CD4-positive, alpha-beta T cell treated with Interleukin-17A for 1 hour (primary cell): ENCODE measurements at regions not wholly inside any gene's neighbourhood (a gene's known extent, or its start where the extent isn't known, plus 50 kb on each side); places are given as distances from the start of the nearest gene placed in this dataset.
"Not testable (repeated sequence)": the region's sequence is repeated elsewhere in the genome, so short reads cannot be mapped to it uniquely, and the experiment has no call there.

ENCODE experiments used
- DNase-seq: peaks from one replicate; pipeline ENCODE4 v3.0.0-alpha.2; 2020

DNA sequence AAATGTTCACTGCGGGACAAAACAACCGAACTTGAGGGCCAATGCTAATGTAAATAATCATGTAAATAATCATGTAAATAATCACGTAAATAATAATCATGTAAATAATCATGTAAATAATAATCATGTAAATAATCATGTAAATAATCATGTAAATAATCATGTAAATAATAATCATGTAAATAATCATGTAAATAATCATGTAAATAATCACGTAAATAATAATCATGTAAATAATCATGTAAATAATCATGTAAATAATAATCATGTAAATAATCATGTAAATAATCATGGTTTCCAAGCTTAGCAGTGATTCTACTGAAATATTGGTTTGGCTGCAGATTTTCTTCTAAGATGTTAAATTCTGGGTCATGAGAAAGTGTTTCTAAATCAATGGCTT is 507.1 kb downstream of the ZNF516 start:
- DNase-seq: not testable (repeated sequence)

DNA sequence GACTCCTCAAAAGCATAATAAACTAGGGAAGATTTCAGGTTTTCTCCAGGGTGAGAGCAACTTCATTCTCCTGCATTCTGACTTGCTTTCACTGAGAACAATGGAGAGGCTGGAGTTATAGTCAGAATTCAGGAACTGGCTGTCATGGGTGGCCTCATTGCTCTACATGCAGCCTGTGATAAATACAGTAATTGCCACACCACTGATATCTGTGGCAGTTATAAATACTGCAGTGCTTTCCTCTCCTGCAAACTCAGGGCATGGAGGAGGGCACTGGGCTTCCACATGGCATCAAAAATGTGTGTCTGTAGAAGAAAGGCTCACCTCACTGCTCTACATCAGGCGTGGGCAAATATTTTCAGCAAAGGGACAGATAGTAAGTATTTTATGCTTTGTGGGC is 510.2 kb downstream of the ZNF516 start:
- no peak for DNase-seq

DNA sequence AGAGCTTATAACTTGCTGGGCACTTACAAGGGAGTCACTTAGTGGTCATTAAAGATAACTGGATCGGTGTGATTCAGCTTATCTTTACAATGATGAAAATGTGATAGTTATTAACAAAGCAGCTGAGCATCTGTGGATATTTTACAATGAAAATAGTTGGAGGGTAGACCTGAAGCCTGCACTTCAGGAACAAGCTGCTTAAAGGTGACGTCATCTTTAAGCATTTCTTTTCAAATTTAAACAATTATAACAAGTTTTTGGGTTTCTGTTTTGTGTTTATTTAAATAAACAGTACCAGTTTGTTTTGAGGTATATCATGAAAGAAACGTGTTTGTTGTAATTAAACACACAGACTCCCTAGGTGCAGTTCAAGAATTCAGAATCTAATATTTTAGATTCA is 513.9 kb downstream of the ZNF516 start:
- no peak for DNase-seq

DNA sequence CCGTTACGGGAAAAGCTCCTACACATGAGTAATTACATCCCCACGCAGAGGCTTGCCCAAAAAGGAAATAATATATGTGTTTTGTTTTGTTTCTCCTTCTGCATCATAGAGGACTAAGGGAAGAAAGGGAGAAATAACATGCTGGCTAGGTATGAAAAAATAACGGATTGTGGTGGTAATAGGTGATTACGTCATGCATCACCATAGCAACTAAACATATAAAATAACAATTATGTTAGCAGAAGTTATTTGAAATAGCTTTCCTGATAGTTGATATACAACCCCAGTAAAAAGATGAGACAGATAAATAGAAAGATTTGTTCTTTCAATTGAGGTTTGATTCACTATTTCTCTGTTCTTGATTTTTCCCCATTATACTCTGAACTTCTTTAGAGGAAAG is 518.0 kb downstream of the ZNF516 start:
- no peak for DNase-seq

DNA sequence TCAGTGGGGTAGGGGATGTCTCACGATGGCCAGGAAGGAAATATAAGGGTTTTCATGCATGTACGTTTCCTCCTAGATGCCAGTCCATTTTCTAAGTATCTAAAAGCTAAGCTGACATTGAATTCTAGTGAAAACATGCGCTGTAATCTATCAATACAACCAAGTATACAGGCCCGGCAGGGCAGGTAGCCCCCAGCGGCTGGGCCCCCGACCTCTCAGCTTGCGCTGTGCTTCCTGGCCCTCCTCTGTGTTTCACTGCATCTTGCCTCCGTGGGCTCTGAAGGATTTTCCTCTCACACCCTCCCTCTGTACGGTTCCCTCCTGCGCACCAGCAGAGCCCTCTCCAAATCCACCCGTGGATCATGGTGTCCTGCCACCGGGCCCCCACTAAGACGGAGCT is 524.8 kb downstream of the ZNF516 start:
- DNase-seq: no peak

DNA sequence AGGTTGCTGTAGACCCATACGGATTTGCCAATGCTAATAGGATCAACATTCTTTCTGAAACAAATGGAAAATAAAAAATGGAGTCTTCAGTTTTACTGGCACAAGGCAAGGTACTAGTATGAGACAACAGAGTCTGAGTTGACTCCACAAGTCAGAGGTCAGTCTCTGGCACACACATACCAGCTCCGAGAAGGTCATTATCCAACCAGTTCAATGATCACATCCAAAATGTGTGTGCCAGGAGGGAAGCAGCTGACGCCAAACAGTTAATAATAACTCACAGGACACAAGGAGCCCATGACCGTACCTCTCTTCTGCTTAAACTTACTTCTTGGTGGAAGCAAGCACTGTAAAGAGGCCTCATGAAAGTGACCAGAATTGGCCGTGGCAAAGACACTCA is 528.6 kb downstream of the ZNF516 start:
- no peak for DNase-seq

DNA sequence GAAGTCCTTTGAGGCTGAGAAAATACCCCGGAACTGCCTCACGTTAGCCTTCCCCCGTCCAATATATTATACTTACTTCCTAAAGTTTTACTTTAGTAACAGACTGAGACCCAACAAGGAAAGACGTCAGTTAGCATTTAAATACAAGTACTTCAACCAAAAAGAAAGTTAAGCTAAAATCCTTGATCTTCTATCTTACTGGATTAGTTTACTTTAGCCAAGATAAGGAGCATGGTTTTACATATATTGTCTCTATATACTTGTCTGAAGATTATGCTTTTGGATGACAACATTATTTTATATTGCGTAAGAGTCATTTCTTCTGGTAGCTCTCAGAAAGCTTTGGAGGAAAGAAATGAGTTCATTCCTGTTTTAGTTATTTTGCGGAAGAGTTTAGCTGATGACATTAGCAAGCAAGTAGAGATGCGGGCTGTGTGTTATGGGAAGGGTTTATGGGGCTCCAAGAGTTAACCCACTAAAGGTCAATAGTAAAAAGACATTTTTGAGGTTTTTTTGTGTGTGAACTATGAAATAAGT is 532.9 kb downstream of the ZNF516 start:
- no peak for DNase-seq

DNA sequence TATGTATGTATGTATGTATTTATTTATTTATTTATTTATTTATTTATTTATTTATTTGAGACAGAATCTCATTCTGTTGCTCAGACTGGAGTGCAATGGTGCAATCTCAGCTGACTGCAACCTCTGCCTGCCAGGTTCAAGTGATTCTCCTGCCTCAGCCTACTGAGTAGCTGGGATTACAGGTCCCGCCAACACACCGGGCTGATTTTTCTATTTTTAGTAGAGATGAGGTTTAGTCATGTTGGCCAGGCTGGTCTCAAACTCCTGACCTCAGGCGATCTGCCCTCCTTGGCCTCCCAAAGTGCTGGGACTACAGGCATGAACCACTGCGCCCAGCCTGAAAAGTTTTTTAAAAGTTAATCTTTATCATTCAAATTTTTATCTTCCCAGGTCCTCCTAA is 532.9 kb upstream of the SMIM21 start:
- not testable (repeated sequence) for DNase-seq

DNA sequence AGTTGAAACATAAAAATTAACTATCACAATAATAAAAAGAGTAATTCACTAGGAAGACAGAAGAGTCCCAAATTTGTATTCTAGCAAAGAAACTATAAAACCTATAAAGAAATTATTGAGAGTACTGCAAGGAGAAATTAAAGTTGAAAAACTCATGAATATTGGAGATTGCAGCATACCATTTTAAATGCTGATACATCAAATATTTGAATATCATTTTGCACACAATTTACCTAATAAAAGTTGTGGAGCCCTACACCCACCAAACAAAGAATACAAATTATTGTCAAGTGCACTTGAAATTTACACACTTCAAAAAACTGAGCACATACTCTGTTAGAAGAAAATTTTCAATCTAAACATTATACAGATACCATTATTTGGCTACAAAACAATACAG is 531.6 kb upstream of the SMIM21 start:
- no peak for DNase-seq

DNA sequence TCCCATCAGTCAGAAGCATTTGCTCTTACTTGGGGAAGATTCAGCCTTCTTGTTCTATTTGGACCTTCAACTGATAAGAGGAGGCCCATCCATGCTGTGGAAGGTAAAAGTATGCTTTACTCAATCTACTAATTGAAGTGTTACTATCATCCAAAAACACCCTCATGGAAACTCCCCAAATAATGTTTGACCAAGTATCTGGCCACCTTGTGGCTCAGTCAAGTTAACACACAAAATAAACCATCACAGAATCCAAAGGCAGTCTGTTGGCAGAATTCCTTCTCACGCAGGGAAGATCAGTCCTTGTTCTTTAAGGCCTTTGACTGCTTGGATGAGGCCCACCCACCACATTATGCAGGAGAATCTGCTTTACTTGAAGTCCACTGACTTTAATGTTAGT is 531.2 kb upstream of the SMIM21 start:
- DNase-seq: no peak

DNA sequence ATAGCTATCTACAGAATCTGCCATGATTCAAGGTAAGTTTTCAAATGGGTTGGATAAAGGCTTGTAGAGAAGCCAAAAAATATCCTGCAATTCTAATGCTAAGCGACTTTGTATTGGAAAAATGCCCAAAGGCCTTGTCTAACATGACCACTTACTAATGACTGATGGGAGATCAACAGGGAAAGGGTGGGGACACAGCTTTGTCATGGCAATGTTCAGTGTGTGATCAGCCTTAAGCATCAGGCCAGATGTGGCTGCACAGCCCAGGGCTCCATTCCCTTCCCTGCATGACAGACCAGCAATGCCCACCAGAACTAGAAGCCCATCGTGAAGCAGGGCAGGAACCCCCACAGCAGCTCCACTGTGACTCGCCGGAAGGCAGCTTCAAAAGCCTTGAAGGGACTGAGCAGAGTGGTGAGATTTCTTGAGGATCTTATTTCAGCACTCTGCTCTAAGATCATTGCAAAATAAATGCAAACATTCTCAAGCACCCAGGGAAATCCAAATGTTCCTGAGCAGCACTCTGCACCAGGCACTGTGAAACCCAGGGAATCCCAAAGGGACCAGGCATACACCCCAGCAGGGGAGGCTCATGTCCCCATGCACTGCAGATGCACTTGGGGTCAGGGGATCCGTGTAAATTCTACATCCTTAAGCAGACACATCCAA is 517.9 kb upstream of the SMIM21 start:
- no peak for DNase-seq

DNA sequence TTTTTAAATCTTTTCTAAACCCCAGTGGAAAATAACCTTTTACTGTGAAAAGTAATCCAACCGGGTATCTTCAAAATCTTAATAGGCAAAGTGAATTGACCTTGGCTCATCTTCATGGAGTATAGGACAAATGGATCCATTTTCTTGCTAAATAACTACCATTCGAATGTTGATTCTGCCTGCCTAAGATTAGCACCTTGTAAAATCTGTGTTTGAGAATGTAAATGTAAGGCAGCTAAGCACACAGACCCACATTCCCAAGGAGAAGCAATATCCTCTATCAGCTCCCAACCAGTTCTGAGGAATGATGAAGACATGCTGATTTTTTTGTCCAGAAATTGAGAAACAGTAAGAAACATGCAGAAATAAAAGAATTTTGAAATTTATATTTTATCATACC is 509.8 kb upstream of the SMIM21 start:
- DNase-seq: no peak

DNA sequence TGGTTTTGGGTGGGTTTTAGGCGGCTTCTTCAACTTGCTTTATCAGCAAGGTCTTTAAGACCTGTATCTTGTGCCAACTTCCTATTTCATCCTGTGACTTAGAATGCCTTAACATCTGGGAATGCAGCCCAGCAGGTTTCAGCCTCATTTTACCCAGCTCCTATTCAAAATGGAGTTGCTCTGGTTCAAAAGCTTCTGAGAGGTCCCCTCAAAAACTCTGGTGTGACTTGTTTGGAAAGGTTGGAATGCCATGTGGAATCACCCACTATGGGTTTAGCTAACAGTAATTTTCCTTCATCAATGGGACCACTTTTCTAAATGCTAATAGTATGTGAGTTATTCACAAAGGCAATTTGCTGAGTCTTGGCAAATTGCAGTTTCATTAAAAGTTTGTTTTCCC is 509.4 kb upstream of the SMIM21 start:
- no peak for DNase-seq

DNA sequence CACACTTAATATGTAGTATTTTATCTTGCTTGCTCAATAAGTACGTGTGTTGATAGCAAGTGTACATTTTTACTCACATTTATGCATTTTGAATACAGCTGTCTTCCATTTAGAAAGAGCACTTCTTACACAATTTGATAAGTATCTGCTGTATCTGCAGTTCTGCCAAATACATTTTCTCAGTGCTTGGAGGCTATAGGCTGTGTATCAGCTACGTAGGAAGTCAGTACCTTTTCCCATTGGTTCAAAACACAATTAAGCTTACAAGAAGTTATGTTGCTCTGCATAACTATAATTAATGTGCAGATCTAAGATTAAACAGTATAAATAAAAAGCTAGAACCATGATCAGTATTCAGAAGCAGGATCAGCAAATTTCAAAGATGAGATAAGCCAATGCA is 503.6 kb upstream of the SMIM21 start:
- DNase-seq: no peak

DNA sequence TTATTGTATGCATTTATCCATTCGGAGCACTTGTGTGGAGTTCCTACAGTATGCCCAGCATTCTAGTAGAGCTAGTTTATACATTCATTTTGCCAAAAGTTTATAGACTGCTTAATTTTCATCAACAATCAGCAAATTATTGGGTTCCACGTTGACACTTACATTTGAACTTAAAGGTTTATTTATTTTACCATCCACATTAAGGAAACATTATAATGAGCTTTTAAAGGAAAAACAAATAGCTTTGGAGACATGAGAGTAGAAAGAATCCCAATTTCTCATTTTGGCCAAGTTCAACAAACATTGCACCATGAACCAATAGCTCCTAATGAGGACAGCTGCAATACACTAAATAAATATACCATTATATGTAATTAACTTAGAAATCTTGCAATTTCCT is 501.2 kb upstream of the SMIM21 start:
- no peak for DNase-seq

DNA sequence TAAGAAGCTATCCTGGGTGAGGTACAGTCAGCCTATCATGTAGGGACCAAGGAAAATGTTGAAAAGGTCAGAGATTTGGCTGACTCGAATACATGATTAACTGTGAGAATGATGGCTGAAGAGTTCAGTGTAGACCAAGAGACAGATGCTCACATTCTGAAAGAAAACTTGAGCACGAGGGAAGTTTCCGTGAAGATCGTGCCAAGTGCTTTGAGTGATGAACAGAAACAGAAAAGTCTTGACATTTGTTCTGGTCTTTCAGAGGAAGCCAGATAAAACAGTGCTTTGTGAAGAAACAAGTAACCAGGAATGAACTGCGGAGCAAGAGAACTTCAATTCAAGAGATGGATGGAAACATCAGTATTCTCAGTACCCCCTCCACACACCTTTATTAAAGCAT is 500.3 kb upstream of the SMIM21 start:
- no peak for DNase-seq

DNA sequence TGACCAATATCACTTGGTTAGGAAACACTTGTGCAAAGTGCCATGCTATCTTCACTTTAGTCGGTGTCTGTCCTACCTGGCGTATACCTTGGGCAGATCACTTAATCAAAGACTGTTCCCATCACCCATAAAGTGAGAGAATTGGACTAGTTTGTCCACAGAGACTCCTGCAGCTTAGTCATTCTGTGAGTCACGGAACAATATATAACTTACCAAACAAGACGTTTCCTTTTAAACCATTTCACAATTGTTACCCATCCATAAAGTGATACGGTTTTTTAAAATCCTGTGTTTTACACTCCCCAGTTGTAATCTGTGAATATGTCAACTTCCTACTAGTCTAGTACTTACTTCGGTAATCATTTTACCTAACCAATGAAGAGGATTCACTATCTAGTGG is 499.3 kb upstream of the SMIM21 start:
- DNase-seq: no peak

DNA sequence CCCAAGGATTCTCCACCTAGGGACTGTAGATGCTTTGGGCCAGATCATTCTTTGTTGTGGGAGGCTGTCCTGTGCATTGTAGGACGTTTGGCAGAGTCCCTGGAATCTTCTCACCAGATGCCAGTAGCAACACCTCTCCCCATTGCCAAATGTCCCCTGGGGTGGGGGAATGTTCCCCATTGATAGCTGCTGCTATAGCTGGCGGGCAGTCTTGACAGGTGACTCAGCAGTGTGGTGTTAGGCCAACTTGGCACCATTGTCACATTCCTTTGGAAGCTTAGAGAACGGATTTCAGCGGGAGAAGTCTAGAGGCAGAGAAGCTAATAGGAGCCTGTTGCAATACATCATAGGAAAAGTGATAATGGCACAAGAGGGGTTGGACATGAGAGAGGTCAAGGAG is 495.7 kb upstream of the SMIM21 start:
- DNase-seq: no peak

DNA sequence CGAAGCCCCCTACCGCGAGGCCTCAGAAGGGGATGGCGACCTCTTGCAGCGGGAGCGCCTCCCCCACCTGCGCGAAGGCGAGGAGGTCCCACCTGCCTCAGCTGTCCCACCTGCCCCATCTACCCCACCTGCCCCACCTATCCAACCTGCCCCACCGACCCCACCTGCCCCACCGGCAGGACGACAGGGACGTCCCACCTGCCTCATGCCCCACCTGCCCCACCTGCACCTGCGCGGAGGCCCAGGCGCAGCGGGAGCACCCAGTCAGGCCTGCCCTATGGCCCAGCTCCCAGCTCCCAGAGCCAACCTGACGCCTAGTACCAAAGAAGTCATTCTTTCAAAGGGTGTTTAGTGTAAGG is 489.1 kb upstream of the SMIM21 start:
- DNase-seq: no peak

DNA sequence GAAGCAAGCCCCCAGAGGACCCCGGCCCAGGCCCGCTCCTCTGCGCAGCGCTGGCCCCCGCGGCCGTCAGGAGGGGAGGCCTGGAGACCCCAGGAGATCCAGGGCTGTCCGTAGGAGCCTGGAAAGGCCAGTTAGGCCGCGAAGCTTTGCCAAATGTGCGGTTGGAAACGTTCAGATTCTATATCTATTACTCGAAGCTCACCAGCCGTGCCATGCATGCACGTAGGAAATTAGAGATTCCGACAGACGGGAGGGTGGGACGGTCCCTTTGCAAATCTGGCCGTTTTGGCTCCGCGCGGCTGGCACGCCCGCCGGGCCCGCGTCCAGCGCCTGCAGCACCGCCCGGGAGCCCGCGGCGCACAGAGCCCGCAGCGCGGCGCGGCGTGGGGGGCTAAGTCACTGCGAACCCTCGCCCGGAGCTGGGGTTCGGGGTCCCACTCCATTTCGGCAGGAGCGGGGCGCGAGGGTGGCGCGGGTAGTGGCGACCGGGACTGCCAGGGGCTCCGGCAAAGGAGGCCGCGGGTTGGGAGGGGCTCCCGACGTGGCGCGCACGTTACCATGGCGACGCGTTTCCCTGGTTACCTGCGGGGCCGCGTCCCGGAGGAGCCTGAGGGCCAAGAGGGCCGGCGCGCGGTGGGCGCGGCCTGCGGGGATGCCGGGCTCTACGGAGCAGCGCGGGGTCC is 488.6 kb upstream of the SMIM21 start:
- no peak for DNase-seq

DNA sequence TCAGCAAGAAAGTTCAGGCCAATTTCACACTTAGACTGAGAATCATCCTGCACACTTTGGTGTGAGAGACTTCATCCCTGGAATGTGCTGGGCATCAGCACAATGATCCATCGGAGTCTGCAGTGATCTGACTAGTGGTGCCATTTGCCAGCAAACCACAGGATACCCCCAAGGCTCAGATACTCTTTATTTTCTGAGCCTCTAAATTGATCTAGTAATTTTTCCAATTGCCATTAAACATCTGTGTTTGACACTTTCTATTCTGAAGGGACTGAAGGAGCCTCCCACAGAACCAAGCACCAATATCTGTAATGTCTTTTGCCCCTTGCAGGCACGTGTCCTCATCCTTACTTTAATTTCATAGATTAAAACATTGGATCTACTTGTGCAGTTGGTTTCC is 485.3 kb upstream of the SMIM21 start:
- DNase-seq: no peak

DNA sequence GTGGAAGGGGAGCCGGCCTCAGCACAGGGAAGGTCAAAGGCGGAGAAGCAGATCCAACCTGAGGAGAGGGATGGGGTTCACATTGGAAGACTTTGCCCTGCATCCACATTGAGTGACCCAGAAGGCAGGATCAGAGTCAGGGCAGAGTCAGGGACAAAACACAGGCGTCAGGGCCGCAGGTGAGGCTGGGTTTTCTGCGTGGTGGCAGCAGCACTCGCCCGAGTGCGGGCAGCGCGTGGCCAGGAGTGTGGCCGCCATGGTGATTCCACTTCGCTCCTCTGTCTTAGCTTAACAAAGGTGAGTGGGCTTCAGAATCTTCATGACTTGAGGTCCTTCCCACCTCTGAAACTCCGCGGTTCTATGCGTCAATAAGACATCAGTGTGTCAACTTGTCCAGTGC is 476.9 kb upstream of the SMIM21 start:
- DNase-seq: no peak

DNA sequence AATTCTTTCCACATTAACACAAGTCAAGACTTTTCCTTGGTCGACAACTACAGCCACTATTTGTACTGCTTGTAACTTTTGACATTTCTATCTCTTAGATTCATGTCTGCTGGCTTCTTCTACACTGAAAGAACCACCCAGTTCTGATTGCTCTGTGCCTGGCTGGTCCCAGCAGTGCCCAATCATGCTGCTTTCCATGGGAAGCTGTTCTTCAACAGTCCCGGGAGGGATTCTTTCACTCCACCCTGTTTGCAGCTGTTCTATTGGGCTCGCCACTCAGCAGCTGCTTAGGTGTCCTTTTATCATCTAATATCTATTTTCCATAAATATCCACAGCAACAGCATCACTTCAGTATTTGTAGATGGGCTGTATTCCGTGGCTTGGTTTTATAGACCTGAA is 471.1 kb upstream of the SMIM21 start:
- DNase-seq: no peak

DNA sequence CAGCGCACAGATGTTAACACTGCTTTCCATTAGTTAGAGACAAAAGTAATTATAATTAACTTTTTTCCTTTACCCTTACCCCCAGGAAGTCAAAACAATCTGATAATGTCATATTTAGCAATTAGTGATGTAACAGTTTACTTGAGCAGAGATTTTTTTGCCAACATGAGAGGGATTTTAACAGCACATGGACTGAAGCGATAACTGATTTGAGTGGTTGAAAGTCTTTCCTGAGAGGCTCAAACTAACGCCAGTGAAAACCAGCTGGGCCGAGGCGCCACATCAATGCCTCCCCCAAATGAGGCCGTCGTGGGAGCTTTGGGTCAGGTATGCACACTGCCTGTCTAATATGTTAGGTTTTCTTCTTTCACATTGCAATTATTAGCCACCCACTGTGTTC is 469.9 kb upstream of the SMIM21 start:
- no peak for DNase-seq

DNA sequence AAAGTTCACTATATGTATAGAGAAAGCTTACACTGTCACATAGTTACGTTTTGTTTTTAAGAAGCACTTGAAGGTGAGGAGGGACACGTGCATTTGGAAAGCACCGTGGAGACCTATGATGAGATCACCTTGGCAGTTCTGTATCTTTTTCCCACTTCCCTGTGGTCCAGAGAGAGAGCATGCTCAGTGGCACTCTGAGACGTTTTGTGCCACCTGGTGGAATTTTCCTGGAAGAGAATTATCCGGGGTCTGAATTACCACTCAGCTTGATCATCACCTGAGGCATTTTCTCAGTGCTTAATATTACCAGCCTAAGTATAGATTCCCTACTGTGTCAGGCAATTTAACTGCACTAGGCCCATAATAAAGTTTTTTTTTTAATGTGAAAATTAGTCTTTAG is 469.4 kb upstream of the SMIM21 start:
- no peak for DNase-seq
